GM18498 (cell line): ENCODE measurements at regions not wholly inside any gene's neighbourhood (a gene's known extent, or its start where the extent isn't known, plus 50 kb on each side); places are given as distances from the start of the nearest gene placed in this dataset.
"Not testable (repeated sequence)": the region's sequence is repeated elsewhere in the genome, so short reads cannot be mapped to it uniquely, and the experiment has no call there.

ENCODE experiments used
- ATAC-seq: cut with Tn5 transposase; IDR thresholded peaks from one replicate; pipeline ENCODE4 v1.9.1; 2021; ENCODE audit warnings: mild to moderate bottlenecking, moderate library complexity; ENCODE audit not compliant: unreplicated experiment

GRCh38 chr4:66955784-66956183 lies 589.5 kb downstream of the CENPC start:
- ATAC-seq: no peak

- ATAC-seq: no peak
Observed at GRCh38 chr4:66949419-66949818, 595.9 kb downstream of the CENPC start.

- ATAC-seq: no peak
Observed at GRCh38 chr4:66946761-66947160, 598.5 kb downstream of the CENPC start.

GRCh38 chr4:66943112-66943511 lies 602.2 kb downstream of the CENPC start:
- no peak for ATAC-seq

GRCh38 chr4:66931981-66932380 lies 613.3 kb downstream of the CENPC start:
- ATAC-seq: not testable (repeated sequence)

- no peak for ATAC-seq
Observed at GRCh38 chr4:66930206-66930605, 615.1 kb downstream of the CENPC start.

- no peak for ATAC-seq
Observed at GRCh38 chr4:66929748-66930147, 615.6 kb downstream of the CENPC start.

GRCh38 chr4:66928881-66929280 lies 616.4 kb downstream of the CENPC start:
- not testable (repeated sequence) for ATAC-seq

- ATAC-seq: no peak
Observed at GRCh38 chr4:66927937-66928336, 617.4 kb downstream of the CENPC start.

- no peak for ATAC-seq
Observed at GRCh38 chr4:66926687-66927086, 618.6 kb downstream of the CENPC start.

GRCh38 chr4:66923081-66923865 lies 622.0 kb downstream of the CENPC start:
- ATAC-seq: no peak

GRCh38 chr4:66921433-66921832 lies 623.9 kb downstream of the CENPC start:
- no peak for ATAC-seq

GRCh38 chr4:66920514-66920913 lies 624.8 kb downstream of the CENPC start:
- ATAC-seq: no peak

- ATAC-seq: no peak
Observed at GRCh38 chr4:66911880-66912279, 633.4 kb downstream of the CENPC start.

- no peak for ATAC-seq
Observed at GRCh38 chr4:66906314-66906713, 639.0 kb downstream of the CENPC start.

GRCh38 chr4:66899422-66900065 lies 645.8 kb downstream of the CENPC start:
- ATAC-seq: no peak

- ATAC-seq: no peak
Observed at GRCh38 chr4:66893807-66894206, 651.5 kb downstream of the CENPC start.

- ATAC-seq: no peak
Observed at GRCh38 chr4:66887061-66887460, 658.2 kb downstream of the CENPC start.

- ATAC-seq: no peak
Observed at GRCh38 chr4:66885501-66886165, 659.7 kb downstream of the CENPC start.

- no peak for ATAC-seq
Observed at GRCh38 chr4:66876946-66877345, 668.4 kb downstream of the CENPC start.

GRCh38 chr4:66872661-66873060 lies 672.6 kb downstream of the CENPC start:
- ATAC-seq: no peak

- ATAC-seq: no peak
Observed at GRCh38 chr4:66863481-66863880, 681.8 kb downstream of the CENPC start.
